ENCODE measurements at regions not wholly inside any gene's neighbourhood (a gene's known extent, or its start where the extent isn't known, plus 50 kb on each side); places are given as distances from the start of the nearest gene placed in this dataset.

DNA sequence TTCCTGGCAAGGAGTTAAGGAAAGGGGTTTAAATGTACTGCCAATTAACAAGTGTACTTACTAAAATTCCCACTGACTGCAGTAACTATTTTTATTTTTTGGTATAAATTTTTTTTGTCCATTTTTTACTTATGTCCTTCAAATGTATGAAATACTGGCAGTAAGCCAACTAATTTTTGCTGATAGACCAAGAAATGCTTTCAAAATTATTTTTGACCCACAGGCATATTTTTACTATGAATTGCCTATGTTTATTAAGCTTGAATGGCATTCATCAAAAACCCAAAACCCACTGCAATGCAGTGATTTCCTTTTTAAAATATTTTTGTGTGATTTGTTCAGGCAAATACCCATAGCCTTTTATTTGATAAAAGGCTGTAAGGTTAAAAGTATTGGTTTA is 560.1 kb downstream of the UTRN start:
- TF ChIP-seq, protein P1, sequence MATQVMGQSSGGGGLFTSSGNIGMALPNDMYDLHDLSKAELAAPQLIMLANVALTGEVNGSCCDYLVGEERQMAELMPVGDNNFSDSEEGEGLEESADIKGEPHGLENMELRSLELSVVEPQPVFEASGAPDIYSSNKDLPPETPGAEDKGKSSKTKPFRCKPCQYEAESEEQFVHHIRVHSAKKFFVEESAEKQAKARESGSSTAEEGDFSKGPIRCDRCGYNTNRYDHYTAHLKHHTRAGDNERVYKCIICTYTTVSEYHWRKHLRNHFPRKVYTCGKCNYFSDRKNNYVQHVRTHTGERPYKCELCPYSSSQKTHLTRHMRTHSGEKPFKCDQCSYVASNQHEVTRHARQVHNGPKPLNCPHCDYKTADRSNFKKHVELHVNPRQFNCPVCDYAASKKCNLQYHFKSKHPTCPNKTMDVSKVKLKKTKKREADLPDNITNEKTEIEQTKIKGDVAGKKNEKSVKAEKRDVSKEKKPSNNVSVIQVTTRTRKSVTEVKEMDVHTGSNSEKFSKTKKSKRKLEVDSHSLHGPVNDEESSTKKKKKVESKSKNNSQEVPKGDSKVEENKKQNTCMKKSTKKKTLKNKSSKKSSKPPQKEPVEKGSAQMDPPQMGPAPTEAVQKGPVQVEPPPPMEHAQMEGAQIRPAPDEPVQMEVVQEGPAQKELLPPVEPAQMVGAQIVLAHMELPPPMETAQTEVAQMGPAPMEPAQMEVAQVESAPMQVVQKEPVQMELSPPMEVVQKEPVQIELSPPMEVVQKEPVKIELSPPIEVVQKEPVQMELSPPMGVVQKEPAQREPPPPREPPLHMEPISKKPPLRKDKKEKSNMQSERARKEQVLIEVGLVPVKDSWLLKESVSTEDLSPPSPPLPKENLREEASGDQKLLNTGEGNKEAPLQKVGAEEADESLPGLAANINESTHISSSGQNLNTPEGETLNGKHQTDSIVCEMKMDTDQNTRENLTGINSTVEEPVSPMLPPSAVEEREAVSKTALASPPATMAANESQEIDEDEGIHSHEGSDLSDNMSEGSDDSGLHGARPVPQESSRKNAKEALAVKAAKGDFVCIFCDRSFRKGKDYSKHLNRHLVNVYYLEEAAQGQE (IDR thresholded peaks at IDR 0.05; ENCODE audit: insufficient read depth in 1 of 2, low read depth in 2 of 2, low read length in 1 of 2), result no peak
- TF ChIP-seq, protein P2, sequence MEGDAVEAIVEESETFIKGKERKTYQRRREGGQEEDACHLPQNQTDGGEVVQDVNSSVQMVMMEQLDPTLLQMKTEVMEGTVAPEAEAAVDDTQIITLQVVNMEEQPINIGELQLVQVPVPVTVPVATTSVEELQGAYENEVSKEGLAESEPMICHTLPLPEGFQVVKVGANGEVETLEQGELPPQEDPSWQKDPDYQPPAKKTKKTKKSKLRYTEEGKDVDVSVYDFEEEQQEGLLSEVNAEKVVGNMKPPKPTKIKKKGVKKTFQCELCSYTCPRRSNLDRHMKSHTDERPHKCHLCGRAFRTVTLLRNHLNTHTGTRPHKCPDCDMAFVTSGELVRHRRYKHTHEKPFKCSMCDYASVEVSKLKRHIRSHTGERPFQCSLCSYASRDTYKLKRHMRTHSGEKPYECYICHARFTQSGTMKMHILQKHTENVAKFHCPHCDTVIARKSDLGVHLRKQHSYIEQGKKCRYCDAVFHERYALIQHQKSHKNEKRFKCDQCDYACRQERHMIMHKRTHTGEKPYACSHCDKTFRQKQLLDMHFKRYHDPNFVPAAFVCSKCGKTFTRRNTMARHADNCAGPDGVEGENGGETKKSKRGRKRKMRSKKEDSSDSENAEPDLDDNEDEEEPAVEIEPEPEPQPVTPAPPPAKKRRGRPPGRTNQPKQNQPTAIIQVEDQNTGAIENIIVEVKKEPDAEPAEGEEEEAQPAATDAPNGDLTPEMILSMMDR (IDR thresholded peaks at IDR 0.05), result no peak
- TF ChIP-seq POLR2AphosphoS5 (IDR thresholded peaks at IDR 0.05; ENCODE audit: low read depth, low read length), result no peak
